Dedifferentiated amniotic fluid mesenchymal stem cell (primary cell): ENCODE measurements at regions not wholly inside any gene's neighbourhood (a gene's known extent, or its start where the extent isn't known, plus 50 kb on each side); places are given as distances from the start of the nearest gene placed in this dataset.
"Not testable (repeated sequence)": the region's sequence is repeated elsewhere in the genome, so short reads cannot be mapped to it uniquely, and the experiment has no call there.

Source experiments
- DNase-seq: peaks from one replicate; pipeline ENCODE4 v3.0.0-alpha.2; 2016; ENCODE audit errors: extremely low spot score

DNA sequence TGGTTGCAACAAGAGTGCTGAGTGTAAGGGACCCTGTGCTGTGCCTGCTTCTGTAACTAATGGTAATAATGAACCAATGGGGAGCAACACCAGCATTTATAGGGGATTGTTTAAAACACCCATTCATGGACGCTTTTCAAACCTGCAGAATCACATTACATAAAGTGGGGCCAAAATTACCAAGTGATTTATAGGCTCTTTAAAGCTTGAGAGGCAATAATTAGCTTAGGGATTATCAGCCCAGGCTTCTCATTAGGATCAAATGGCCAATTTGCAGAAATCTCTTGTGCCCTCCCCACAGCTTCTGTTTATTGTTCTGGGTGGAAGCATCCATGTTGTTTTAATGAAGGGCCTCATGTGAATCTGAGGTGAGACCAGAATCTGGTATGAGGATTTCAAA is 125.5 kb downstream of the ZNF486 start:
- DNase-seq, result not testable (repeated sequence)

GRCh38 chr19:20289186-20289585 is 122.2 kb downstream of the ZNF486 start:
- DNase-seq, result no peak

DNA sequence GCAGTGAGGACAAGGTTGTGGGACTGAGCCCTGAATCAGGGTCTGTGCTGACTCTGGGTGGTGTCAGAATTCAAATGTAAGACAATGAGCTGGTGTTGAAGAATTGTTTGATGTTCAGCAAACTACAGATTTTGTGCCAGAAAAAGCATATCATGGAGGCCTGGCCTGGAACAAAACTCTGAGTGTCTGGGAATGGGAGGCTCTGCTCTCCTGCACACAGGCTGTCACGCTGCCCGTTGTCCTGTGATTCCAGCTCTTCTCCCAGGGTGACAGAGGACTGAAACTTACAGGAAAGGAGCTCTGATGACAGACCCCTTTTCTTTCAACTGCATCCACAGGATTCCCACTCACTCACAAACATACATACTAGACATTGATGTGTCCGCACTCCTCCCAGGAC is 120.1 kb downstream of the ZNF486 start:
- no peak for DNase-seq

GRCh38 chr19:20285876-20286275 is 118.9 kb downstream of the ZNF486 start:
- not testable (repeated sequence) for DNase-seq

DNA sequence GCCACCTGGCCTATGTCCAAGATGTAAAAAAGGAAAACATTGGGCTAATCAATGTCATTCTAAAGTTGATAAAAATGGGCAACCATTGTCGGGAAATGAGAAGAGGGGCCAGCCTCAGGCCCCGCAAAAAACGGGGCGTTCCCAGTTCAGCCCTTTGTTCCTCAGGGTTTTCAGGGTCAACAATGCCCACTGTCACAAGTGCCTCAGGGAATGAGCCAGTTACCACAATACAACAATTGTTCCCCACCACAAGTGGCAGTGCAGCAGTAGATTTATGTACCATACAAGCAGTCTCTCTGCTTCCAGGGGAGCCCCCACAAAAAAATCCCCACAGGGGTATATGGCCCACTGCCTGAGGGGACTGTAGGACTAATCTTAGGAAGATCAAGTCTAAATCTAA is 112.5 kb downstream of the ZNF486 start:
- DNase-seq, result no peak

DNA sequence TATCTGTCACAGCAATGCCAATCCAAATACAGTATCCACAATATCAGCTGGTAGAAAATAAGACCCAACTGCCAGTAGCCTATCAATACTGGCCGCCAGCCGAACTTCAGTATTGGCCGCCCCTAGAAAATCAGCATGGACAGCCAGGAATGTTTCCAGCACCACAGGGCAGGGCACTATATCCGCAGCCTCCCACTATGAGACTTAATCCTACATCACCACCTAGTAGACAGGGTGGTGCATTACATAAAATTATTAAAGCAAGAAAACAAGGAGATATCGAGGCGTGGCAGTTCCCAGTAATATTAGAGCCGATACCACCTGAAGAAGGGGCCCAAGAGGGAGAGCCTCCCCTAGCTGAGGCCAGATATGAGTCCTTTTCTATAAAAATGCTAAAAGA is 111.3 kb downstream of the ZNF486 start:
- DNase-seq, result peak; percentile 27

GRCh38 chr19:20276732-20277082 is 109.7 kb downstream of the ZNF486 start:
- DNase-seq, result not testable (repeated sequence)

- no peak for DNase-seq
These were observed 109.2 kb downstream of the ZNF486 start for GRCh38 chr19:20276011-20276731.

DNA sequence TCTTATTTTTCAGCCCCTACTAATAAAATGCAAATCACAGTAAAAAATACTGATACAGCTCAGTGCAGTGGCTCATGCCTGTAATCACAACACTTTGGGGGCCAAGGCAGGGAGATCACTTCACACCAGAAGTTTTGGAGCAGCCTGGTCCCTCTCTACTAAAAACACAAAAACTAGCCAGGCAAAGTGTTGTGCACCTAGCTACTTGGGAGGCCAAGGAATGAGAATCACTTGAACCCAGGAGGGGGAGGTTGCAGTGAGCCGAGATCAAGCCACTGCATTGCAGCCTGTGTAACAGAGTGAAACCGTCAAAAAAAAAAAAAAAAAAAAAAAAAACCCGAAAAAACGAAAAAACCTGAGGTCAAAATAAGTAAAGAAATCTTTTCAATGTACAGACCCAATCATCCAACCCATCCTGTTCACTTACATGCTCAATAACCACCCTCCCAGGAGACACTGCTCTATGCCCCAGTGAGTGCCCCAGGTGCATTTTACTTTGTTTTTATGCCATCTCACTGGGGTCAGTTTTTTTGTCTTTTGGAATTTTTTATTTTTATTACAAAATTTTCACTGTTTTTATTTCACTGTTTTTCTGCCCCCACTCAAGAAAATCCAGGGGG is 107.0 kb downstream of the ZNF486 start:
- DNase-seq, result no peak

DNA sequence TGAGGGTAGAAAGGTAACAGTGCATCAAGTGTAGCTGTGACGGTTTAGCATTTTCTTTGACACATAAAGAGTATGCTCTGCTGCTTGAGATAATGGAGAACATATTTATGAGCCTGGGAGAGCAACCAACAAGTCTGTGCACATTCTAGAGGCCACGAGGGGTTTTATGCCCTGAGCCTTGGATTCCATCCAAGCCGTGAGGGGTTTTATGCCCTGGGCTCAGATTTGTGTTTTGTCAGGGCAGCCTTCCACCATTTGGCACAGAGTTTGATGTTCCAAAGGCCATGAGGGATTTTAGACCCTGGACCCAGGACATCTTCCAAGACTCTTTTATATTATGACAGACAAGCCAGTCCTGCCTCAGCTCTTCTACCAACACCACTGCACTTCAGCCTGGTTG is 106.4 kb downstream of the ZNF486 start:
- DNase-seq, result no peak

DNA sequence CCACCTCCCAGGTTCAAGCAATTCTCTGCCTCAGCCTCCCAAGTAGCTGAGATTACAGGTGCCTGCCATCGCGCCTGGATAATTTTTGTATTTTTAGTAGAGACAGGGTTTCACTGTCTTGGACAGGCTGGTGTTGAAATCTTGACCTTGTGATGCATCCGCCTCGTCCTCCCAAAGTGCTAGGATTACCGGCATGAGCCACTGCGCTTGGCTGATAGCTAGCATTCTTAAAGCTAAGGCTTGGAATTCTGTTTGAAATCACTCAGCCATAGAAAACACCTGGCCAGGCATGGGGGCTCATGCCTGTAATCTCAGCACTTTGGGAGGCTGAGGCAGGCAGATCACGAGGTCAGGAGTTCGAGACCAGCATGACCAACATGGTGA is 105.6 kb downstream of the ZNF486 start:
- DNase-seq, result not testable (repeated sequence)

DNA sequence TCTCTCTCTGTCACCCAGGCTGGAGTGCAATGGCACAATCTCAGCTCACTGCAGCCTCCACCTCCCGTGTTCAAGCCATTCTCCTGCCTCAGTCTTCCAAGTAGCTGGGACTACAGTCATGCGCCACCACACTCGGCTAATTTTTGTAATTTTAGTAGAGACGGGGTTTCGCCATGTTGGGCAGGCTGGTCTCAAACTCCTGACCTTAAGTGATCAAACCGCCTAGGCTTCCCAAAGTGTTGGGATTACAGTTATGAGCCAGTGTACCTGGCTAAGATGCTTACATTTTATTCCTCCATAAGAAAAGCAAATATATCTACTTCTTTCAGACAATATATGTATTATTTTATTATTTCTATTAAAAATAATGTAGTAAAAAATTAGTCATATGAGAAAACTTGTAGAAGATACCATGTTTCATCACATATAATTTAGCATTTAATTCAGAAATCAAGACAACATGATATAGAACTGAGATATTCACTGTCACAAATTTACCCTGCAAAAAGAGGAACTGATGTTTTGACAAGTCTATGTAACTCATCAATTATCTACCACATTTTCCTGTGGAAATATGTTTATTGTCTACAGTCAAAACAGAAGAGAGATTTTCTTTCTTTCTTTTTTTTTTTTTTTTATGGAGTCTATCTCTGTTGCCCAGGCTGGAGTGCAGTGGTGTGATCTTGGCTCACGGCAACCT is 105.1 kb downstream of the ZNF486 start:
- not testable (repeated sequence) for DNase-seq

GRCh38 chr19:20271215-20271926 is 104.4 kb downstream of the ZNF486 start:
- no peak for DNase-seq

GRCh38 chr19:20269461-20269860 is 102.4 kb downstream of the ZNF486 start:
- no peak for DNase-seq

GRCh38 chr19:20261513-20261912 is 94.5 kb downstream of the ZNF486 start:
- DNase-seq, result not testable (repeated sequence)

DNA sequence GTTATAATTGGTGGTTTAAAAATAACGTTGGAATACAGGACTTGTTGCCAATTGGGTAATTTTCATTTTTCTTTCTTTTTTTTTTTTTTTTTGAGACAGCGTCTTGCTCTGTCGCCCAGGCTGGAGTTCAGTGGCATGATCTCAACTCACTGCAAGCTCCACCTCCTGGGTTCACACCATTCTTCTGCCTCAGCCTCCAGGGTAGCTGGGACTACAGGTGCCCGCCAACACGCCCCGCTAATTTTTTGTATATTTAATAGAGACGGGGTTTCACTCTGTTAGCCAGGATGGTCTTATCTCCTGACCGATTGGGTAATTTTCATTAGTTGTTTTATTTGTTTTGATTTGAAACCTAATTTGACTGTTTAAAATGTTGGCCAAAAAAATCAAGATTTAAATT is 93.7 kb downstream of the ZNF486 start:
- DNase-seq, result not testable (repeated sequence)

DNA sequence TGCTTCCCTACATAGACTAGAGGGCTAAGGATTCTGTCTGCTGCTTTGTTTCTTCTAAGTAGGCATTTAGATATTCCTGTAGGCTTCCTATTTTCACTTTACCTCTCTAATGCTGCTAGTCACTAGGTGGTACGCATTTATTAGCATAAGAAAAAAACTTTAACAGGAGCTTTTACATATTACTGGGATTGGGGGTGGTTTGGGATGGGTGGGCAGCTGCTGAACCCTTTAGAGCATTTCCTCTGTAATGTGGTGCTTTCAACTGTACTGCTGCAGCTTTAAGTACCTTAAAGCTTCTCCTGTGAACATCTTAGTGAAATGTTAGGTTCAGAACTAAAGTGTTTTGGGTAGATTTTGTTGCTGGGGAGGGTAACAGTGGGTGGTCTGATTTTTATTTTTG is 92.6 kb downstream of the ZNF486 start:
- DNase-seq, result no peak

DNA sequence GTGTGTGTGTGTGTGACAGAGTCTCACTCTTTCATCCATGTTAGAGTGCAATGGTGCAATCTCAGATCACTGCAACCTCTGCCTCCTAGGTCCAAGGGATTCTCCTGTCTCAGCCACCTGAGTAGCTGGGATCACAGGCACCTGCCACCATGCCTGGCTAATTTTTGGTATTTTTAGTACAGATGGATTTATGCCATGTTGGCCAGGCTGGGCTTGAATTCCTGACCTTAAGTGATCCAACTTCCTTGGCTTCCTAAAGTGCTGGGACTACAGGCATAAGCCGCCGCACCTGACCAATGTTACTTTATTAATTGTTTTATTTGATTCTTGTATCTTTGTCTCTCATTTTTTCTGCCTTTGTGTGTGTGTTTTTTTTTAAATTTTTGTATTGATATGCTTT is 89.6 kb downstream of the ZNF486 start:
- DNase-seq, result no peak

DNA sequence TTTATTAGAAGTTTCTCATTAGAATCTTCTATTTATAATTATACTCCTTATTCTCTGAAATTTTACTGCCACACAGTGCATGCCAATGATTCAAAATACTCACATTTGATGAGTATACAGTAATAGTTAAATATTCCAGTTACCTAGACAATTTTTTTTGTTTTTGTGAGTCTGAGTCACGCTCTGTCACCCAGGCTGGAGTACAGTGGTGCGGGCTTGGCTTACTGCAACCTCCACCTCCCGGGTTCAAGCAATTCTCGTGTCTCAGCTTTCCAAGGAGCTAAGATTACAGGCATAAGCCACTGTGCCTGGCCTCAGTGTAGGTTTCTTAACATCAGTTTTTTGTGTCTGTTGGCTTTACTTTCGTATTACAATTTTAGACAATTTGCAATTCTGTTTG is 87.1 kb downstream of the ZNF486 start:
- no peak for DNase-seq

GRCh38 chr19:20252613-20253012 is 85.6 kb downstream of the ZNF486 start:
- DNase-seq, result no peak

DNA sequence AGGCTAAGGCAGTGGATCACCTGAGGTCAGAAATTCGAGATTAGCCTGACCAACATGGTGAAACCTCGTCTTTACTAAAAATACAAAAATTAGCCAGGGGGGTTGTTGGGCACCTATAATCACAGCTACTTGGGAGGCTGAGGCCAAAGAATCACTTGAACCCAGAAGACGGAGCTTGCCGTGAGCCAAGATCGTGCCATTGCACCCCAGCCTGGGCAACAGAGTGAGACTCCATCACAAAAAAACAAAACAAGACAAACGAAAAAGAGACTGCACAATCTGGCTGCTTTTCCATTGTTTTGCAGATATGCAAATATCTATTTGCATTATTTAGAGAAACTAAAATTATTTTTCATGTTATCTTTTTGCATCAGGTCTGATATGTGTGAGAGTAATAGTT is 83.6 kb downstream of the ZNF486 start:
- DNase-seq, result no peak

DNA sequence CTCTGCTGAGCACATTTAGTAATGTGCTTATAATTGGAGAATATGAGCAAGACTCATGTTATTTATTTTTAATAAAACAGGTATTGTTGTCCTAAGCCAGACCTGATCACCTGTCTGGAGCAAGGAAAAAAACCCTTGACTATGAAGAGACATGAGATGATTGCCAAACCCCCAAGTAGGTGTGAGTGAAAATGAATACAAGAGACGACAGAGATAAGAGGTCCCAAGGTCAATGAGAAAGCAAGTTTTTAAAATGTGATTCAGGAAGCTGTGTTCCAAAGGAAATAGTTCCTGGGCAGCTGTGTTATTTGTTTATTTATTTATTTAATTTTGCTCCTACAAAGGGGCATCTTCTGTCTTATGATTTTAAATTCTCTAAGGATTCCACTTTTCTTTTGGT is 83.1 kb downstream of the ZNF486 start:
- no peak for DNase-seq
